ENCODE measurements at regions not wholly inside any gene's neighbourhood (a gene's known extent, or its start where the extent isn't known, plus 50 kb on each side); places are given as distances from the start of the nearest gene placed in this dataset.
"Not testable (repeated sequence)": the region's sequence is repeated elsewhere in the genome, so short reads cannot be mapped to it uniquely, and the experiment has no call there.

GRCh38 chr17:64794548-64795274 lies 124.6 kb downstream of the LRRC37A3 start:
- not testable (repeated sequence) for TF ChIP-seq CTCF, POLR2A (IDR thresholded peaks at IDR 0.05)

Data from testis (tissue), 2 donors.